ENCODE measurements at regions not wholly inside any gene's neighbourhood (a gene's known extent, or its start where the extent isn't known, plus 50 kb on each side); places are given as distances from the start of the nearest gene placed in this dataset.

DNA sequence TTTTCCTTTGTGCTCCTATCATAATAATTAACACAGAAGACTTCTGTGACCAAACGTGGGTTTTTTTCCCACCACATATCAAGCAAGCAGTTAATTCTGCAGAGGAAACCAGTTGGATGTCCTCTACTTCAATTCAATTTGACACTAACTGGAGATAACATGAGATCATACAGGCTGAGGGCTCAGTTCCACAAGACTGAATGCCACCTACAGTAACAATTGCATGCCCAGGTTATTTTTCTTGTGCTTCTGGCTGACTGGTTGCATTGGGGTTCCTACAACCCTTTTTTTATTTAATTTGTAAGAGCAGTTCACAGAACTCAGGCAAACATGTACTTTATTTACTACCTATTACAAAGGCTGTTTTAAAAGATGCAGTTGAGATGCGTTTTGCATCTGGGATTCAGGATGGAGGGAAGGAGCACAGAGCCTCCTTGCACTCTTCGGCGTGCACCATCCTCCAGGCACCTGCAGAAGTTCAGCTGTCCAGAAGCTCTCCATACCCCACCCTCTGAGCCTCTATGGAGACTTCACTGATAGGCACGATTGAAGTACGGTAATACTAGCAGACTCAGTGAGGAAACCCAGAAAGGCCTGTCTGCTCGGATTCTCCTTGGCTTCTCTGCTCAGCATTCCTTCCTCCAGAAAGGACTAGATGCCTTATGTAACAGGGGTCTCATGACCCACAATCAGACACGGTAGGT lies 425.2 kb upstream of the CDH9 start:
- 94% methylated on average over 8 of the region's 8 CpGs for WGBS
- Histone ChIP-seq H4K91ac (ENCODE audit: low read length) (no peak overlapping the region), H3K4me2 (ENCODE audit: low read length, poor library complexity, severe bottlenecking) (no peak overlapping the region), H3K9me3 (ENCODE audit: control insufficient read depth, low read length) (peaks cover 8% of the 10 kb centered on the region), H2BK15ac (ENCODE audit: low read depth, poor library complexity, severe bottlenecking) (no peak overlapping the region), H2BK12ac (ENCODE audit: low read length in 2 of 2) (no peak overlapping the region), H2BK120ac (ENCODE audit: low read depth, low read length) (no peak overlapping the region), H2AK5ac (ENCODE audit: low read length, severe bottlenecking) (no peak overlapping the region), H3K4me1 (ENCODE audit: control insufficient read depth, insufficient read depth, low read depth, low read length) (no peaks in the 10 kb centered on the region), H3K23ac (ENCODE audit: low read length in 2 of 2) (no peak overlapping the region), H3K4ac (ENCODE audit: low read depth in 1 of 2, low read length in 2 of 2) (no peak overlapping the region), H3K27me3 (ENCODE audit: control insufficient read depth in 1 of 2, insufficient read depth in 1 of 2, low read length in 2 of 2) (no peaks in the 10 kb centered on the region), H3K27ac (ENCODE audit: low read length, poor library complexity, severe bottlenecking) (no peak overlapping the region), H3K79me1 (replicated peaks; ENCODE audit: low read length, poor library complexity, severe bottlenecking) (no peaks in the 10 kb centered on the region), H3K9ac (ENCODE audit: low read length) (no peak overlapping the region), H3K36me3 (ENCODE audit: control insufficient read depth in 1 of 2, insufficient read depth in 2 of 2, low read depth in 1 of 2, low read length in 2 of 2) (no peaks in the 10 kb centered on the region), H2BK5ac (ENCODE audit: low read depth, low read length, poor library complexity, severe bottlenecking) (no peak overlapping the region), H4K8ac (ENCODE audit: low read length) (no peak overlapping the region), H3K18ac (ENCODE audit: low read depth in 1 of 2, low read length in 2 of 2) (no peak overlapping the region), H3K4me3 (ENCODE audit: insufficient read depth in 1 of 2, low read depth in 1 of 2, low read length in 2 of 2) (no peak overlapping the region), H3K14ac (ENCODE audit: low read length in 2 of 2) (no peak overlapping the region), H2AFZ (ENCODE audit: low read depth, low read length) (no peak overlapping the region)
- DNase-seq: no peak

DNA sequence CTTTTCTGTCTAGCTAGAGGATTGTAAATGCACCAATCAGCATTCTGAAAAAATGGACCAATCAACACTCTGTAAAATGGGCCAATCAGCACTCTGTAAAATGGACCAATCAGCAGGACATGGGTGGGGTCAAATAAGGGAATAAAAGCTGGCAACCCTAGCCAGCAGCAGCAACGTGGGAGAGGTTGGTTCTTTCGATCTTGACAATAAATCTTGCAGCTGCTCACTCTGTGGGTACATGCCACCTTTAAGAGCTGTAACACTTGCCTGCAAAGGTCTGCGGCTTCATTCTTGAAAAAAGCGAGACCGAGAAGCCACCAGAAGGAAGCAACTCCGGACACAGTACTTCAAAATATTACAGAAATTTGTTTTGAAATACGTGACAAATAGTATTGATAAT lies 424.6 kb upstream of the CDH9 start:
- 92% methylated on average over 3 of the region's 7 CpGs for WGBS
- no peak overlapping the region for H2AK5ac ChIP-seq (ENCODE audit: low read length, severe bottlenecking)
- H3K4me2 ChIP-seq (ENCODE audit: low read length, poor library complexity, severe bottlenecking): no peak overlapping the region

GRCh38 chr5:27458287-27458686 lies 419.9 kb upstream of the CDH9 start:
- Histone ChIP-seq H3K79me1 (replicated peaks; ENCODE audit: low read length, poor library complexity, severe bottlenecking) (no peaks in the 10 kb centered on the region), H3K4me3 (ENCODE audit: insufficient read depth in 1 of 2, low read depth in 1 of 2, low read length in 2 of 2) (no peak overlapping the region), H3K9ac (ENCODE audit: low read length) (no peak overlapping the region), H4K8ac (ENCODE audit: low read length) (no peak overlapping the region), H3K36me3 (ENCODE audit: control insufficient read depth in 1 of 2, insufficient read depth in 2 of 2, low read depth in 1 of 2, low read length in 2 of 2) (no peaks in the 10 kb centered on the region), H4K91ac (ENCODE audit: low read length) (no peak overlapping the region), H2BK15ac (ENCODE audit: low read depth, poor library complexity, severe bottlenecking) (no peak overlapping the region), H3K14ac (ENCODE audit: low read length in 2 of 2) (no peak overlapping the region), H3K23ac (ENCODE audit: low read length in 2 of 2) (no peak overlapping the region), H3K27ac (ENCODE audit: low read length, poor library complexity, severe bottlenecking) (no peak overlapping the region), H3K9me3 (ENCODE audit: control insufficient read depth, low read length) (peaks cover 4% of the 10 kb centered on the region), H3K18ac (ENCODE audit: low read depth in 1 of 2, low read length in 2 of 2) (no peak overlapping the region), H2BK120ac (ENCODE audit: low read depth, low read length) (no peak overlapping the region), H3K4me2 (ENCODE audit: low read length, poor library complexity, severe bottlenecking) (no peak overlapping the region), H2AFZ (ENCODE audit: low read depth, low read length) (no peak overlapping the region), H3K4me1 (ENCODE audit: control insufficient read depth, insufficient read depth, low read depth, low read length) (no peaks in the 10 kb centered on the region), H2BK12ac (ENCODE audit: low read length in 2 of 2) (no peak overlapping the region), H2AK5ac (ENCODE audit: low read length, severe bottlenecking) (no peak overlapping the region), H2BK5ac (ENCODE audit: low read depth, low read length, poor library complexity, severe bottlenecking) (no peak overlapping the region), H3K4ac (ENCODE audit: low read depth in 1 of 2, low read length in 2 of 2) (no peak overlapping the region), H3K27me3 (ENCODE audit: control insufficient read depth in 1 of 2, insufficient read depth in 1 of 2, low read length in 2 of 2) (no peaks in the 10 kb centered on the region)
- no peak for DNase-seq
- no CpG with 5 or more reads among the region's 1 CpG for WGBS

More for the DNA sequence above, 424.6 kb upstream of the CDH9 start:
- Histone ChIP-seq H3K14ac (ENCODE audit: low read length in 2 of 2) (no peak overlapping the region), H3K79me1 (replicated peaks; ENCODE audit: low read length, poor library complexity, severe bottlenecking) (no peaks in the 10 kb centered on the region), H3K9me3 (ENCODE audit: control insufficient read depth, low read length) (peaks cover 8% of the 10 kb centered on the region), H2BK5ac (ENCODE audit: low read depth, low read length, poor library complexity, severe bottlenecking) (no peak overlapping the region), H3K4ac (ENCODE audit: low read depth in 1 of 2, low read length in 2 of 2) (no peak overlapping the region), H3K27ac (ENCODE audit: low read length, poor library complexity, severe bottlenecking) (no peak overlapping the region), H2BK15ac (ENCODE audit: low read depth, poor library complexity, severe bottlenecking) (no peak overlapping the region), H2BK12ac (ENCODE audit: low read length in 2 of 2) (no peak overlapping the region), H4K91ac (ENCODE audit: low read length) (no peak overlapping the region), H2AFZ (ENCODE audit: low read depth, low read length) (no peak overlapping the region), H3K4me1 (ENCODE audit: control insufficient read depth, insufficient read depth, low read depth, low read length) (no peaks in the 10 kb centered on the region), H3K18ac (ENCODE audit: low read depth in 1 of 2, low read length in 2 of 2) (no peak overlapping the region), H3K4me3 (ENCODE audit: insufficient read depth in 1 of 2, low read depth in 1 of 2, low read length in 2 of 2) (no peak overlapping the region), H2BK120ac (ENCODE audit: low read depth, low read length) (no peak overlapping the region), H3K27me3 (ENCODE audit: control insufficient read depth in 1 of 2, insufficient read depth in 1 of 2, low read length in 2 of 2) (no peaks in the 10 kb centered on the region), H3K23ac (ENCODE audit: low read length in 2 of 2) (no peak overlapping the region), H3K9ac (ENCODE audit: low read length) (no peak overlapping the region), H3K36me3 (ENCODE audit: control insufficient read depth in 1 of 2, insufficient read depth in 2 of 2, low read depth in 1 of 2, low read length in 2 of 2) (no peaks in the 10 kb centered on the region), H4K8ac (ENCODE audit: low read length) (no peak overlapping the region)
- DNase-seq: no peak

DNA sequence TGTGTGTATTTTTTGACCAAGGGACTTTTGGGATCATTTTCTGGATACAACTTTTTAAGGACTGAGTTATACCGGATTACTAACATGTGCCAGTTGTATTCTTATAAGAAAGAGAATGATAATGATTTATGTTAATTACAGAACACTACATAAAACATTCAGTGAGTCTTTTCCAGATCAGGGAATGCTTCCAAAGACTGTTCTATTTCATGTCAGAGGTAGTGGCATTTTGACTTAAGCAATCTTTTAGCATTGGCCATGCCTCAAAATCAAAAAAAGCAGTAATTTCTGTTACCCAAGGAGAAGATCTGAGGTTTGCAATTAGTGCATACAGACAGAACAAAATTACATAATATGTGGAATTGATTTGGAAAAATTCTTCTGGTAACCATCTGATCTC lies 413.0 kb upstream of the CDH9 start:
- Histone ChIP-seq H3K23ac (ENCODE audit: low read length in 2 of 2) (no peak overlapping the region), H3K4me1 (ENCODE audit: control insufficient read depth, insufficient read depth, low read depth, low read length) (no peaks in the 10 kb centered on the region), H3K79me1 (replicated peaks; ENCODE audit: low read length, poor library complexity, severe bottlenecking) (no peaks in the 10 kb centered on the region)

More for the DNA sequence above, 413.0 kb upstream of the CDH9 start:
- Histone ChIP-seq H2BK120ac (ENCODE audit: low read depth, low read length) (no peak overlapping the region), H3K4me2 (ENCODE audit: low read length, poor library complexity, severe bottlenecking) (no peak overlapping the region), H3K36me3 (ENCODE audit: control insufficient read depth in 1 of 2, insufficient read depth in 2 of 2, low read depth in 1 of 2, low read length in 2 of 2) (no peaks in the 10 kb centered on the region), H2BK5ac (ENCODE audit: low read depth, low read length, poor library complexity, severe bottlenecking) (no peak overlapping the region), H4K91ac (ENCODE audit: low read length) (no peak overlapping the region), H2AFZ (ENCODE audit: low read depth, low read length) (no peak overlapping the region), H3K27me3 (ENCODE audit: control insufficient read depth in 1 of 2, insufficient read depth in 1 of 2, low read length in 2 of 2) (no peaks in the 10 kb centered on the region), H2AK5ac (ENCODE audit: low read length, severe bottlenecking) (no peak overlapping the region), H3K9me3 (ENCODE audit: control insufficient read depth, low read length) (no peaks in the 10 kb centered on the region), H3K4me3 (ENCODE audit: insufficient read depth in 1 of 2, low read depth in 1 of 2, low read length in 2 of 2) (no peak overlapping the region), H3K9ac (ENCODE audit: low read length) (no peak overlapping the region), H2BK12ac (ENCODE audit: low read length in 2 of 2) (no peak overlapping the region), H3K27ac (ENCODE audit: low read length, poor library complexity, severe bottlenecking) (no peak overlapping the region), H3K14ac (ENCODE audit: low read length in 2 of 2) (no peak overlapping the region), H4K8ac (ENCODE audit: low read length) (no peak overlapping the region), H3K18ac (ENCODE audit: low read depth in 1 of 2, low read length in 2 of 2) (no peak overlapping the region), H2BK15ac (ENCODE audit: low read depth, poor library complexity, severe bottlenecking) (no peak overlapping the region), H3K4ac (ENCODE audit: low read depth in 1 of 2, low read length in 2 of 2) (no peak overlapping the region)
- DNase-seq: no peak
- WGBS: no CpG with 5 or more reads among the region's 1 CpG
